NCI-H187 (cell line): ENCODE measurements at regions not wholly inside any gene's neighbourhood (a gene's known extent, or its start where the extent isn't known, plus 50 kb on each side); places are given as distances from the start of the nearest gene placed in this dataset.

Experiments
- DNase-seq, 2 experiments: peaks; one replicate each; lab custom pipeline; 2025; lab: John Stamatoyannopoulos, UW

- DNase-seq = no peak
Observed at GRCh38 chr6:147621263-147621662, 112.8 kb downstream of the SAMD5 start.

DNA sequence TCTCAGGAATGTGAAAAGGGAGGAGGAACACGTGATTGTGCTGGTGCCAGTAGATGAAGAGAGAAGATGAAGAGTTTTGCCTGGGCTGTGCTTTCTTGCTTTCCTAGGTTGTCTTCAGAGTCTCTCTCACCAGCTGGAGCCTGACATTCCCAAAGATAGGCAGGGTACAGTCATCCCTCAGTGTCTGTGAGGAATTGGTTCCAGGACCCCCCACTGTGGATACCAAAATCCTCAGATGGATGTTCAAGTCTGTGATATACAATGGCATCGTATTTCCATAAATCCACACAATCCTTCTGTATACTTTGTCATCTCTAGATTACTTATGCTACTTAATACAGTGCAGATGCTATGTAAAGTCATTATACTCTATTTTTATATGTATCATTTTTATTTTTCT is 113.5 kb downstream of the SAMD5 start:
- no peak for DNase-seq

DNA sequence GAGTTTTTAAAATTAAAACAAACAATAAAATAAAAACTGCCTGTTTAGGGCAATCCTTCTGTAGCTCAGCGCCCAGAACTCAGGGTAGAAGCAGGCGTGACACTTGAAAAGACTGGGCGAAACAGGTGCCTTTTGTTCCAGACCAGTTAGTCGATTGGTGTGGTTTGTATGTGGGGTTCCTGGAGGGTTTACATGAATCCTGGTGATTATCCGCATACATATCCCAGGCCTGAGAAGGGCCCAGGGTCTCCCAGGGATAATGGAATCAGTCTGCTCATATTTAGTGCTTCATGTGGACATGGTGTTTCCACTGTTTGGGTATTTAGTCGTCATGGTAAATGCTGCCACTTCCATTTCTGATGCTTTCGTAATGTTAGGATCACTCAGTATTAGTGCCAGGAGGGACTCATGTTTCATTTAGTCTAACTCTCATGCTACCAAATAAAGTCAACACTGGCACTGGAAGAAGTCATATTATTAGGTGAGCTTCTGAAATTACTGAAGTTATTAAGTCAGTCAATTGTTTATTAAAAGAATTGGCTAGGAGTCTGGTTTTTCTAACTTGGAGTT is 116.5 kb downstream of the SAMD5 start:
- no peak for DNase-seq

DNA sequence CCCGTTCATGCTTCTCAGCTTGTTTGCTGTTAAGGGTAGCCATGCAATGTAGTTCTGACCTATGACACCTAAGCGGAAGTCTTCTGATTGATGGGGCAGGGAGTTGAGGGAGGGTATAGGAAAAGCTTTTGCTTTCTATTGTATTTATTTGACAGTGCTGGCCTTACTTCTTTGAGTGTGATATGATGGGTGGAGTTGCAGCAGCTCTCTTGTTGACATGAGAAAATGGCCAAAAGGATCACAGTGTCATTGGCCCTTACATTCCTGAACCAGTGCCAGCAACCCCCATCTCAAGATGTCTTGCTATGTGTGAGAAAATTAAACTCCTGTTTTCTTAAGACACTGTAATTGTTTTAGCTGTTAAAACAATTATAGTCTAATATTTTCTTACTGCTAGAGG is 117.5 kb downstream of the SAMD5 start:
- no peak for DNase-seq

DNA sequence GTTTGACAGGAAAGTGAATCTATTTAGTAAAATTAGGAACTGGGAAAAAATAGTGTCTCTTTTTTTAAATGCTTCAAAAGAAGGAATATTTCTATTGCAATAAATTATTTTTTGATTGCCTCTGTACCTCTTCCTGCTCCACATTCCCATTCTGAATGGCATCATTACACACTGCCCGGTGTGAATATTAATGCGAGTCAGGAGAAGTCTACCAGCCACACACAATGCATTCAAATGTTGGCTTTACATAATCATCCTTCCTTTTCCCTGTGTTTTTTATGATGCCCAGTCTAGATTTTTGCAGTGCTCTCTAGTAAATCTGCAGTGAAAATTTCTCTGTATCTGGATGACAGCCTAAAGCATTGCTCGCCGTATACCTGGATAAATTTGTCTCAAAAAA is 118.9 kb downstream of the SAMD5 start:
- DNase-seq = no peak

GRCh38 chr6:147633191-147633590 is 124.7 kb downstream of the SAMD5 start:
- DNase-seq = no peak

DNA sequence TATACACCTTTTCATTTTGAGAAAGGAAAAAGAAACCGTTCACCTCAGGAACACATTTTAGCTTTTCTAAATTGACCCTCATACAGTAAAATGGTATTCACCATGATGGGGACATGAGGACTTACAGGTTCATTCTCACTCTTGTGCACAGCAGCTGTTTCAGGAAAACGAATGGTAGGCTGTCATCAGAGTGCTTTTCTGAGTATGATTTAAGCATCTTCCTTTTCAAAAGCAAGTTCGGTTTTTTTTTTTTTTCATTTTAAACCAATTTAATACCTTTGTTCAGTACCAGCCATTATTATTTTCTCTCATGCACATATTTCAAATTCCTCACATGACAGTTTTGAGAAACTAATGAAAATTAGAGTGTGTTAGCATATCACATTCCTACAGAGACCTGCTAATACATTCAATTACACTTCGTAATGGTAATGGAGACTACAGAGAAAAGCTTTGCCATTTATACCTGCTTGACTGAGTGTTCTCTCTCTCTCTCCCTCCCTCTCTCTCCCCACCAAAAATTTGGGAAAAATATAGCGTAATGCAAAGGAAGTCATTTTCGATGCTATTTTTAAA is 129.2 kb downstream of the SAMD5 start:
- no peak for DNase-seq

GRCh38 chr6:147639279-147639678 is 130.8 kb downstream of the SAMD5 start:
- no peak for DNase-seq

GRCh38 chr6:147640606-147641005 is 132.1 kb downstream of the SAMD5 start:
- DNase-seq = no peak

- DNase-seq = no peak
Observed at GRCh38 chr6:147641511-147641910, 133.0 kb downstream of the SAMD5 start.

DNA sequence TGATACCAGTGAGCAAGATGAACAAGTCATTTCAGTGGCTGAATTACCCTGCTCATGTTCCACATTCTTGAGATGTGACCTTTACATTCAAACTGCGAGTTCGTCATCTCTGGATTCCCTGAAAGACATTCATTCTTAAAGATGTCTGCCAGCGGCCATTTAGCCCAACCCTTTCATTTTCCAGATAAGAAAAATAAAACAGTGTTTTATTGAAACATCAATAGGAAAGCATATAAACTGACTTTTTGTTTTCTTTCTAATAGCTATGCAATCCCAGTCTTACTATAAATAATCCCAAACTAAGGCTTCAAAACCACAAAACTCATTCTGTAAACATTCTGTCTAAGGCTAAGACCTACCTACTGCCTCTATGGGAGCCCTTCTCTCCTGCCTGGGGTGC is 134.0 kb downstream of the SAMD5 start:
- DNase-seq = no peak

- no peak for DNase-seq
Observed at GRCh38 chr6:147643341-147644200, 135.1 kb downstream of the SAMD5 start.

DNA sequence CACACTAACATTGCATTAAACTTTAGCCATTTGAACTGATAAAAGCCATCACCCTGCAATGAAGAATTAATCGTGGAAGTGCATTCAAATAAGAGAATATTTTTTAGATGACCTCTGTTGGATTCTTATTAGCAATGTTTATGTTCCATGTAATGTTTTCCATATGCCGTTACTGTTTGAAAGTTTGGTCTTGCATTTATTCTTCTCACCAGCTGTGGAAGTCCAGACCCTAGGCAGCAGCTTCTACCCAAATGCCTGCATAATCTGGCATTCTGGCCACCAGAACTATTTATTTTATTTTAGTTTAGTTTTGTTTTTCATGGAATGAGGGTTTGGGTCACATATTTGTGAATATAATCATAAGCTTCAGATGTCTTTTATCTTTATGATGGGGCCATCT is 140.4 kb downstream of the SAMD5 start:
- DNase-seq = no peak

- no peak for DNase-seq
Observed at GRCh38 chr6:147651249-147652063, 143.0 kb downstream of the SAMD5 start.

- DNase-seq = no peak
Observed at GRCh38 chr6:147653631-147654030, 145.1 kb downstream of the SAMD5 start.

DNA sequence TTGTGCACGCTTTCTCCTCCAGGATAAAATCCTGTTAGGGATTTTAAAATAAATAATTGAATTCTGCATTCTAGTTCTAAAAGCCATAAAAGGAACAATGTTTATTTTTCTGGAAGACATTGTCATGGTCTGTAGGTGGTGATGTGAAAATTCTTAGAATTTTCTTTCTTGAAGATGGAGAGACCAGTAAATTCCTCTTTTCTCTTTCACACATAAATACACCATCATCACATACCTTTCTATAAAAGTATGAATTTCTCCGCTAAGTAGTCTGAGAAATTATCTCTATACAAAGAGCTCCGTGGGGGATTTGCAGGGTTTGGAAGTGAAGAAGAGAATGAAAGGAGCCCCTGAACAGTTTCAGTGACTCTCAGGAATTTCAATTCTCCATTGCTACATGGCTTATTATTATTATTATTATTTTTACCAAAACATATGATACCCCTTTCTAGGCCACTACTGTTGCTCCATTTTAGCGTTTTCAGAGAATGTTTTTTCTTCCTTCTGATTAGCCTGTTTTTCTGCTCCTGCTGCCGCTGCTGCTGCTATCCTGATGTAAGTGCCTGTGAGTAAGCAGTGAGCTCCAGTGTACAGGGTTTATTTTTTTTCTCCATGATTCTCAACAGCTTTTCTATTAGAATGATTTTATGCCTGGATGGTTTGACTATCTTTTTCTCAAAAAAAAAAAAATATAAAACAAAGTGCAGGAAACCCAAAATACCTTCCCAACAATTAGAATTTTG is 145.8 kb downstream of the SAMD5 start:
- DNase-seq = no peak

GRCh38 chr6:147660334-147661311 is 152.1 kb downstream of the SAMD5 start:
- no peak for DNase-seq

DNA sequence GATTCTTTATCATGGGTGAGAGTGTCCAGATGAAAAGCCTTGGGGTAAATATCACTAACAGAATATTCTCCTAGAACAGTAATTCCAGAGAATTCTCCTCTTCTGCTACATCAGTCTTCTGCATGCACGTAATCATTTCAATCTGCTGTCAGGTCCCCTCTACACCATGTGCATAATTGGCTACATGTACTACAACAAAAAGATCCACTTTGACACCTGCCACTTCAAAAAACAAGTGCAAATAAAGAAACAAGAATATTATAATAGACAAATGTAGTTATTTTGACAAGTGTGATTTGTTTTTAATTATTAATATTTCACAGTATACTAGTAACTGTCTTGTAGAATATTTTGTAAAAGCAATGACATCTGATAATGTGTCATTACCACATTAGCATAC is 154.2 kb downstream of the SAMD5 start:
- DNase-seq = no peak

- DNase-seq = no peak
Observed at GRCh38 chr6:147664092-147664491, 155.6 kb downstream of the SAMD5 start.

DNA sequence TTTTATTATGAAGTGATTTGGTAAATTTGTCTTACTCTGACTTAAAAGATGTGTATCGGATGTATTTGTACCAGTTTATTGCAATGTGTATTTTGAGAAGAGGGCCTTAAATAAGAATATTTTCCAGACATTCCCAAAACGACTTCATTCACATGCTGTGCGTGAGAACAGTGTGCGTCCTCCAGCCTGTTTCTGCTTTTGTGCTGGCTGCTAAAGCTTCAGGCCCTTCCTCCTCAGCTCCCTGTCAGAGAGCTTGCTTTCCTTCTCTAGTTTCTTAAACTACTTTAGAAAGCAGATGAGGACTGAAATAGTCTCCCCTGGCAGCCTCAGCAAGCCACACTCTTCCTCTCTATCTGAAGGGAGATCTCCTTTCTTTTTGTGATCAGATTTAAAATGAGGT is 157.8 kb downstream of the SAMD5 start:
- no peak for DNase-seq

GRCh38 chr6:147667082-147667481 is 158.6 kb downstream of the SAMD5 start:
- DNase-seq = no peak
